ENCODE measurements at regions not wholly inside any gene's neighbourhood (a gene's known extent, or its start where the extent isn't known, plus 50 kb on each side); places are given as distances from the start of the nearest gene placed in this dataset.
"Not testable (repeated sequence)": the region's sequence is repeated elsewhere in the genome, so short reads cannot be mapped to it uniquely, and the experiment has no call there.

GRCh38 chrX:44785652-44786051 lies 58.2 kb upstream of the DUSP21 start:
- TF ChIP-seq CTCF (conservative IDR thresholded peaks at IDR 0.05; ENCODE audit: low read depth, low read length), result no peak
- no peak overlapping the region for H3K4me3 ChIP-seq (ENCODE audit: low read depth, low read length)
- no peak for DNase-seq (ENCODE audit: low read depth)

- DNase-seq (ENCODE audit: low read depth), result no peak
- no peak overlapping the region for H3K4me3 ChIP-seq (ENCODE audit: low read depth, low read length)
- TF ChIP-seq CTCF (conservative IDR thresholded peaks at IDR 0.05; ENCODE audit: low read depth, low read length), result no peak
Measured at GRCh38 chrX:44784241-44784640, 59.6 kb upstream of the DUSP21 start.

- no peak overlapping the region for H3K4me3 ChIP-seq (ENCODE audit: low read depth, low read length)
- DNase-seq (ENCODE audit: low read depth), result no peak
- TF ChIP-seq CTCF (conservative IDR thresholded peaks at IDR 0.05; ENCODE audit: low read depth, low read length), result no peak
Measured at GRCh38 chrX:44778254-44778653, 65.6 kb upstream of the DUSP21 start.

GRCh38 chrX:44775726-44776125 lies 68.1 kb upstream of the DUSP21 start:
- no peak for TF ChIP-seq CTCF (conservative IDR thresholded peaks at IDR 0.05; ENCODE audit: low read depth, low read length)
- no peak overlapping the region for H3K4me3 ChIP-seq (ENCODE audit: low read depth, low read length)
- DNase-seq (ENCODE audit: low read depth), result no peak

- H3K4me3 ChIP-seq (ENCODE audit: low read depth, low read length); DNase-seq (ENCODE audit: low read depth): not testable (repeated sequence)
Measured at GRCh38 chrX:44774066-44774465, 69.8 kb upstream of the DUSP21 start.

GRCh38 chrX:44770121-44770520 lies 73.7 kb upstream of the DUSP21 start:
- no peak for DNase-seq (ENCODE audit: low read depth)
- H3K4me3 ChIP-seq (ENCODE audit: low read depth, low read length), result no peak overlapping the region
- TF ChIP-seq CTCF (conservative IDR thresholded peaks at IDR 0.05; ENCODE audit: low read depth, low read length), result no peak

GRCh38 chrX:44767308-44767707 lies 76.5 kb upstream of the DUSP21 start:
- DNase-seq (ENCODE audit: low read depth), result no peak
- TF ChIP-seq CTCF (conservative IDR thresholded peaks at IDR 0.05; ENCODE audit: low read depth, low read length), result no peak
- no peak overlapping the region for H3K4me3 ChIP-seq (ENCODE audit: low read depth, low read length)

GRCh38 chrX:44765556-44765955 lies 78.3 kb upstream of the DUSP21 start:
- TF ChIP-seq CTCF (conservative IDR thresholded peaks at IDR 0.05; ENCODE audit: low read depth, low read length), result no peak
- H3K4me3 ChIP-seq (ENCODE audit: low read depth, low read length), result no peak overlapping the region
- DNase-seq (ENCODE audit: low read depth), result peak; percentile 63
